ENCODE measurements at regions not wholly inside any gene's neighbourhood (a gene's known extent, or its start where the extent isn't known, plus 50 kb on each side); places are given as distances from the start of the nearest gene placed in this dataset.

DNA sequence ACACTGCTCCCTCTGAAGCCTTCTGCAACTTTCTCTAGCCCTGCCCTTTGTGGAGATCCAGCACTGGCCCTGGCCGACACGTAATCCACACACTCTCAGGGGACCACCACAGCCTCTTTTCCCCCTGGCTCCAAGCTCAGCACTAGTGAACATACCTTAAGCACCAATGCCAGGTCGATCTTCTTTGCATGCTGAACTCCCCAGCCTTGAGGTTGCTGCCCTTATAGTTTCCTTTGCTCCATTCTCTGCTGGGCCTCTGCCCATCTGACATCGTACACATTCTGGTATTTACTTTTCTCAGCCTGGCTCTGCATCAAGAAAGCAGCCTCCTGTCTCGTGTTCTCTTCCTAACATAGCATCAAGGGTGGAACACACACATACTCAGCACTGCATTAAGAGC lies 361.5 kb downstream of the LPIN1 start:
- TF ChIP-seq, protein P1, sequence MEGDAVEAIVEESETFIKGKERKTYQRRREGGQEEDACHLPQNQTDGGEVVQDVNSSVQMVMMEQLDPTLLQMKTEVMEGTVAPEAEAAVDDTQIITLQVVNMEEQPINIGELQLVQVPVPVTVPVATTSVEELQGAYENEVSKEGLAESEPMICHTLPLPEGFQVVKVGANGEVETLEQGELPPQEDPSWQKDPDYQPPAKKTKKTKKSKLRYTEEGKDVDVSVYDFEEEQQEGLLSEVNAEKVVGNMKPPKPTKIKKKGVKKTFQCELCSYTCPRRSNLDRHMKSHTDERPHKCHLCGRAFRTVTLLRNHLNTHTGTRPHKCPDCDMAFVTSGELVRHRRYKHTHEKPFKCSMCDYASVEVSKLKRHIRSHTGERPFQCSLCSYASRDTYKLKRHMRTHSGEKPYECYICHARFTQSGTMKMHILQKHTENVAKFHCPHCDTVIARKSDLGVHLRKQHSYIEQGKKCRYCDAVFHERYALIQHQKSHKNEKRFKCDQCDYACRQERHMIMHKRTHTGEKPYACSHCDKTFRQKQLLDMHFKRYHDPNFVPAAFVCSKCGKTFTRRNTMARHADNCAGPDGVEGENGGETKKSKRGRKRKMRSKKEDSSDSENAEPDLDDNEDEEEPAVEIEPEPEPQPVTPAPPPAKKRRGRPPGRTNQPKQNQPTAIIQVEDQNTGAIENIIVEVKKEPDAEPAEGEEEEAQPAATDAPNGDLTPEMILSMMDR (IDR thresholded peaks at IDR 0.05), result no peak
- TF ChIP-seq EZH2phosphoT487 (IDR thresholded peaks at IDR 0.05), result no peak
